Astrocyte (in vitro differentiated cells and primary cell): ENCODE measurements at regions not wholly inside any gene's neighbourhood (a gene's known extent, or its start where the extent isn't known, plus 50 kb on each side); places are given as distances from the start of the nearest gene placed in this dataset.

Source experiments
- DNase-seq: peaks from one replicate; pipeline ENCODE4 v3.0.0-alpha.2; 2010; ENCODE audit warnings: low read depth
- FAIRE-seq: peaks from 2 replicates; lab custom pipeline; 2011; peaks lifted over from hg19 to GRCh38; lab: Jason Lieb, UNC
- H2AFZ ChIP-seq: 2 replicates; pipeline ENCODE4 v1.6.0; 2012; ENCODE audit warnings: low read depth, low read length, inconsistent platforms
- H3K27ac ChIP-seq: 2 replicates; pipeline ENCODE4 v1.5.1; 2011; ENCODE audit warnings: low read depth, low read length, inconsistent platforms
- H3K27me3 ChIP-seq: 2 replicates; pipeline ENCODE4 v1.6.0; 2011; ENCODE audit warnings: low read length, inconsistent platforms; ENCODE audit not compliant: insufficient read depth
- H3K36me3 ChIP-seq: 2 replicates; pipeline ENCODE4 v1.5.1; 2011; ENCODE audit warnings: low read length, inconsistent platforms; ENCODE audit not compliant: insufficient read depth
- H3K4me1 ChIP-seq: 2 replicates; pipeline ENCODE4 v1.5.1; 2011; ENCODE audit warnings: low read length, inconsistent platforms; ENCODE audit not compliant: insufficient read depth
- H3K4me2 ChIP-seq: 2 replicates; pipeline ENCODE4 v1.6.0; 2012; ENCODE audit warnings: low read length, inconsistent platforms
- H3K4me3 ChIP-seq: 2 replicates; pipeline ENCODE4 v1.5.1; 2011; ENCODE audit warnings: low read depth, mild to moderate bottlenecking, low read length, inconsistent platforms; ENCODE audit not compliant: insufficient read depth
- H3K79me2 ChIP-seq: 2 replicates; pipeline ENCODE4 v1.6.0; 2012; ENCODE audit warnings: mild to moderate bottlenecking, low read length, inconsistent platforms; ENCODE audit not compliant: insufficient read depth
- H3K9ac ChIP-seq: 2 replicates; pipeline ENCODE4 v1.6.0; 2012; ENCODE audit warnings: mild to moderate bottlenecking, low read length, inconsistent platforms
- H3K9me3 ChIP-seq: 2 replicates; pipeline ENCODE4 v1.5.1; 2012; ENCODE audit warnings: low read depth, mild to moderate bottlenecking, low read length, inconsistent platforms; ENCODE audit not compliant: insufficient read depth
- H4K20me1 ChIP-seq: 2 replicates; pipeline ENCODE4 v1.6.0; 2012; ENCODE audit warnings: low read length, inconsistent platforms; ENCODE audit not compliant: insufficient read depth
- H3K27ac Mint-ChIP-seq: one replicate; pipeline ENCODE4 v1.8.0; 2021; ENCODE audit warnings: mild to moderate bottlenecking, mixed read lengths; ENCODE audit not compliant: unreplicated experiment
- H3K27me3 Mint-ChIP-seq: one replicate; pipeline ENCODE4 v1.8.0; 2021; ENCODE audit warnings: low read depth, mixed read lengths; ENCODE audit not compliant: unreplicated experiment
- H3K36me3 Mint-ChIP-seq: one replicate; pipeline ENCODE4 v1.8.0; 2021; ENCODE audit warnings: low read depth, mixed read lengths; ENCODE audit not compliant: unreplicated experiment
- H3K4me1 Mint-ChIP-seq: one replicate; pipeline ENCODE4 v1.8.0; 2021; ENCODE audit warnings: low read depth, mixed read lengths; ENCODE audit not compliant: unreplicated experiment
- H3K4me3 Mint-ChIP-seq: one replicate; pipeline ENCODE4 v1.8.0; 2021; ENCODE audit warnings: mild to moderate bottlenecking, moderate library complexity, mixed read lengths; ENCODE audit not compliant: unreplicated experiment
- H3K9me3 Mint-ChIP-seq: one replicate; pipeline ENCODE4 v1.8.0; 2021; ENCODE audit warnings: mild to moderate bottlenecking, mixed read lengths; ENCODE audit not compliant: unreplicated experiment
- EZH2 ChIP-seq: IDR thresholded peaks from 2 replicates; pipeline ENCODE4 v1.6.1; 2012; ENCODE audit warnings: mild to moderate bottlenecking, low read length, inconsistent platforms; ENCODE audit not compliant: insufficient read depth
- TF ChIP-seq, protein P1 (sequence below): IDR thresholded peaks from 2 replicates; pipeline ENCODE4 v1.5.1; 2011; ENCODE audit warnings: low read depth, mild to moderate bottlenecking, inconsistent platforms, low read length, moderate library complexity; ENCODE audit not compliant: insufficient read depth

DNA sequence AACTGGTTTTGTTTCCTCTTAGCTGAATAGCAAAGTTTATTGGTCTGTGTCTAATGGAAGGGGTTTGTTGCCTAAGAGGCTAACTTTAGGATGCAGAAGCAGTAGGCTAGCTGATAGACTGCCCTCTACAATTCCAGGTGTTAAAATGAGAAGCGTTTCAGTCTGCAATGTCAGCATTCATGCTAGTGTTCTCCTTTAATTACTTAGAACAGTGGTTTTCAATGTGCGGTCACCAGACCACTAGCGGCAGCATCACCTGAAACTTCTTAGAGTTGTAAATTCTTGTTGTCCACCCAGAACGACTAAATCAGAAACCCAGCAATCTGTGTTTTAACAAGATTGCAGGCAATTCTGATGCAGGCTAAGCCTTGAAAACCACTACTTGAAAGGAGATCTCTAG lies 392.9 kb downstream of the IPMK start:
- Histone ChIP-seq H3K9ac (no peak overlapping the region), H3K79me2 (no peaks in the 10 kb centered on the region), H4K20me1 (no peaks in the 10 kb centered on the region), H3K9me3 (no peaks in the 10 kb centered on the region), H3K4me2 (no peak overlapping the region), H3K27ac (no peak overlapping the region), H3K27me3 (no peaks in the 10 kb centered on the region), H3K4me1 (no peaks in the 10 kb centered on the region), H3K36me3 (no peaks in the 10 kb centered on the region), H2AFZ (no peak overlapping the region), H3K4me3 (no peak overlapping the region)
- TF ChIP-seq EZH2 = no peak
- TF ChIP-seq, protein P1, sequence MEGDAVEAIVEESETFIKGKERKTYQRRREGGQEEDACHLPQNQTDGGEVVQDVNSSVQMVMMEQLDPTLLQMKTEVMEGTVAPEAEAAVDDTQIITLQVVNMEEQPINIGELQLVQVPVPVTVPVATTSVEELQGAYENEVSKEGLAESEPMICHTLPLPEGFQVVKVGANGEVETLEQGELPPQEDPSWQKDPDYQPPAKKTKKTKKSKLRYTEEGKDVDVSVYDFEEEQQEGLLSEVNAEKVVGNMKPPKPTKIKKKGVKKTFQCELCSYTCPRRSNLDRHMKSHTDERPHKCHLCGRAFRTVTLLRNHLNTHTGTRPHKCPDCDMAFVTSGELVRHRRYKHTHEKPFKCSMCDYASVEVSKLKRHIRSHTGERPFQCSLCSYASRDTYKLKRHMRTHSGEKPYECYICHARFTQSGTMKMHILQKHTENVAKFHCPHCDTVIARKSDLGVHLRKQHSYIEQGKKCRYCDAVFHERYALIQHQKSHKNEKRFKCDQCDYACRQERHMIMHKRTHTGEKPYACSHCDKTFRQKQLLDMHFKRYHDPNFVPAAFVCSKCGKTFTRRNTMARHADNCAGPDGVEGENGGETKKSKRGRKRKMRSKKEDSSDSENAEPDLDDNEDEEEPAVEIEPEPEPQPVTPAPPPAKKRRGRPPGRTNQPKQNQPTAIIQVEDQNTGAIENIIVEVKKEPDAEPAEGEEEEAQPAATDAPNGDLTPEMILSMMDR = no peak
- no peak for FAIRE-seq
- DNase-seq = no peak
- H3K36me3 Mint-ChIP-seq = no peaks in the 10 kb centered on the region
- H3K9me3 Mint-ChIP-seq = no peaks in the 10 kb centered on the region
- no peaks in the 10 kb centered on the region for H3K27me3 Mint-ChIP-seq
- H3K4me3 Mint-ChIP-seq = no peak overlapping the region
- H3K27ac Mint-ChIP-seq = no peak overlapping the region
- H3K4me1 Mint-ChIP-seq = no peaks in the 10 kb centered on the region

DNA sequence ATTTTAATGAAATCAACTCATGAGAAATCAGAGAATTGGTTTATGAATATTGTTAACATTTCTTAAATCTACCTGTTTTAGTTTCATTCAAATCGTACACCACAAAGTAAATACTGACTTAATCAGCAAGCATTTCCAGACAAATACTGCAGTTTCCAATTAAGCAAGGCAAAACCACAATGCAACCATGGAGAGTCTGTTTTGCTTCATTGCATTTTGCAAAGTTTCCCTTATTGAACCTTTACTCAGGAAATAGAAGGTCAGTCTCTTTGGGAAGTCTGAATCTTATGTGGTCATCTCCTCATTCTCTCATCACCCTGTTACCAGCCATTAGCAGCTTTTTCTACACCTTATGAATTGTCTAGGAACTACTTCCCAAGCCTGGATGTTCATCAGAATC lies 400.5 kb downstream of the IPMK start:
- no peaks in the 10 kb centered on the region for H3K27me3 Mint-ChIP-seq
- Histone ChIP-seq H4K20me1 (no peaks in the 10 kb centered on the region), H3K4me1 (no peaks in the 10 kb centered on the region), H2AFZ (no peak overlapping the region), H3K36me3 (no peaks in the 10 kb centered on the region), H3K4me3 (no peak overlapping the region), H3K27ac (no peak overlapping the region), H3K9ac (no peak overlapping the region), H3K9me3 (no peaks in the 10 kb centered on the region), H3K4me2 (no peak overlapping the region), H3K79me2 (no peaks in the 10 kb centered on the region), H3K27me3 (no peaks in the 10 kb centered on the region)
- DNase-seq (no peak), FAIRE-seq (no peak)
- TF ChIP-seq EZH2 = no peak
- TF ChIP-seq, protein P1 = no peak
- peaks cover 4% of the 10 kb centered on the region for H3K4me1 Mint-ChIP-seq
- H3K27ac Mint-ChIP-seq = no peak overlapping the region
- no peaks in the 10 kb centered on the region for H3K36me3 Mint-ChIP-seq
- H3K4me3 Mint-ChIP-seq = no peak overlapping the region
- H3K9me3 Mint-ChIP-seq = no peaks in the 10 kb centered on the region

DNA sequence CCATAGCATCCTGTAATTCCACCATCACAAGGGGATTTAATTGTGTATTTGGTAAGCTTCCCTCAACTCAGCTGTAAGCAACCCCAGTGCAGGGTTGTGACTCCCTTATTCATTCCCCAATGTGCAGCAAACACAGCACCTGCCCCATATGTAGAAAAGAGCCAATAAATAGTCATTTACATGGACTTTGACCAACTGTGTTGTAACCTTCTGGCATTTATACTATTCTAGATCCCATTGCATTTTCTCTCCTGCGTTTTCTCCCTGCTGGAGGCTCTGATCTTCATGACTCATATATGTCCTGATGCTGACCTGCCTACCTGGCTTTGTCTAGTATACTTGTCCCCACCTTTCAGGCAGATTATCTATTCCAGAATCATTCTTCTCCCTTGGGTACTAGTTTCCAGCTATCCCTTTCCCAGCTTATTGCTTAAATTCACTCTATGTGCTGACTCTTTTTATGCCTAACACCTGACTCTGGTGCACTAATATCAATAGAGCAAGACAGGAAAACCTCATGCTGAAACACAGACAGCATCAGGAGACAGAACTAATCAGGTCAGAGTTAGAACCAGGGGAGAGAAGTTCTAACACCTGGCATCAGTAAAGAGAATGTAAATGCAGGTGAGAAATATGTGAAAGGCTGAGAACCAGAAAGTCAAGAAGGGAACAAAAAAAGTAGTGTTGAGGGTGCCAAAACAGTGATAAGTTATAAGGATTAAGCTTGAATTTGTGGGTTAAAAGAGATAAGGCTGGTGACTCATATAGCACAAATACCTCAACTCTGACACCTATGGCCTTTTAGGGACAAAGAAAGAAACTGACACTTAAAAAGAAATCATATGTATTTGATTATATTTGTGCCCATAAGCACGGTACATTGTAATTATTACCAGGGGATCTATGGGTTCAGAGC lies 402.7 kb downstream of the IPMK start:
- Mint-ChIP-seq H3K4me3 (no peak overlapping the region), H3K9me3 (no peaks in the 10 kb centered on the region), H3K27ac (no peak overlapping the region), H3K4me1 (peaks cover 4% of the 10 kb centered on the region), H3K27me3 (no peaks in the 10 kb centered on the region), H3K36me3 (no peaks in the 10 kb centered on the region)
- H3K4me1 ChIP-seq = no peaks in the 10 kb centered on the region
- no peak overlapping the region for H2AFZ ChIP-seq
- FAIRE-seq = no peak
- H3K27me3 ChIP-seq = no peaks in the 10 kb centered on the region
- H3K9me3 ChIP-seq = no peaks in the 10 kb centered on the region
- no peaks in the 10 kb centered on the region for H4K20me1 ChIP-seq
- TF ChIP-seq, protein P1 = no peak
- H3K4me3 ChIP-seq = no peak overlapping the region
- H3K4me2 ChIP-seq = no peak overlapping the region
- no peak overlapping the region for H3K9ac ChIP-seq
- H3K27ac ChIP-seq = no peak overlapping the region
- H3K36me3 ChIP-seq = no peaks in the 10 kb centered on the region
- no peaks in the 10 kb centered on the region for H3K79me2 ChIP-seq
- DNase-seq = no peak
